Cardiac fibroblast (primary cell): ENCODE measurements at regions not wholly inside any gene's neighbourhood (a gene's known extent, or its start where the extent isn't known, plus 50 kb on each side); places are given as distances from the start of the nearest gene placed in this dataset.

Experiments used
- DNase-seq, 2 donors: peaks; one replicate each; pipeline versions ENCODE4 v3.0.0 to v3.0.0-alpha.2; 2010; ENCODE audit warnings: low read depth in 2 of 2
- H3K4me3 ChIP-seq, 2 donors: replicated peaks in 1 of 2; 1 replicate in 1 of 2; 2 replicates in 1 of 2; pipeline ENCODE4 v1.5.1; 2011; ENCODE audit warnings: low read depth in 2 of 2, low read length in 2 of 2, mild to moderate bottlenecking in 2 of 2, moderate library complexity in 1 of 2
- CTCF ChIP-seq: IDR thresholded peaks from one replicate; pipeline ENCODE4 v1.5.1; 2011; ENCODE audit warnings: low read depth, mild to moderate bottlenecking, low read length, inconsistent platforms

- no peak for TF ChIP-seq CTCF
- H3K4me3 ChIP-seq, result no peak overlapping the region
- DNase-seq, result no peak
Measured at GRCh38 chr1:213761845-213762407, 225.8 kb upstream of the PROX1 start.

- no peak overlapping the region for H3K4me3 ChIP-seq
- TF ChIP-seq CTCF, result no peak
- no peak for DNase-seq
Measured at GRCh38 chr1:213767683-213768082, 220.1 kb upstream of the PROX1 start.

GRCh38 chr1:213772128-213773063 is 215.4 kb upstream of the PROX1 start:
- no peak overlapping the region for H3K4me3 ChIP-seq
- DNase-seq, result no peak
- TF ChIP-seq CTCF, result no peak

GRCh38 chr1:213773975-213774374 is 213.8 kb upstream of the PROX1 start:
- H3K4me3 ChIP-seq, result no peak overlapping the region
- TF ChIP-seq CTCF, result no peak
- DNase-seq, result no peak

- TF ChIP-seq CTCF, result no peak
- no peak for DNase-seq
- no peak overlapping the region for H3K4me3 ChIP-seq
Measured at GRCh38 chr1:213776969-213777368, 210.8 kb upstream of the PROX1 start.

- no peak for TF ChIP-seq CTCF
- DNase-seq, result no peak
- H3K4me3 ChIP-seq, result no peak overlapping the region
Measured at GRCh38 chr1:213779228-213779627, 208.5 kb upstream of the PROX1 start.
